ENCODE measurements at regions not wholly inside any gene's neighbourhood (a gene's known extent, or its start where the extent isn't known, plus 50 kb on each side); places are given as distances from the start of the nearest gene placed in this dataset.
A peak's percentile ranks its signal among the peaks of the same experiment; 100 is the strongest.

- Histone ChIP-seq H4K20me1 (ENCODE audit: low read depth, low read length) (no peaks in the 10 kb centered on the region), H3K9me3 (ENCODE audit: insufficient read depth, low read length) (peaks cover 13% of the 10 kb centered on the region; the same call in 1 of the 2 replicates), H3F3A (ENCODE audit: insufficient read depth) (no peaks in the 10 kb centered on the region), H3K36me3 (ENCODE audit: low read length) (no peaks in the 10 kb centered on the region; the same call in 1 of the 2 replicates), H3K27me3 (ENCODE audit: low read length) (no peaks in the 10 kb centered on the region), H3K4me2 (ENCODE audit: low read depth, low read length, poor library complexity, severe bottlenecking) (no peak overlapping the region), H3K79me2 (ENCODE audit: insufficient read depth, low read length) (no peaks in the 10 kb centered on the region), H3K27ac (ENCODE audit: low read depth, low read length) (no peak overlapping the region), H3K4me3 (ENCODE audit: insufficient read depth, low read length, poor library complexity, severe bottlenecking) (no peak overlapping the region), H3K9ac (ENCODE audit: low read length) (no peak overlapping the region), H3K9me2 (replicated peaks; ENCODE audit: insufficient read depth, low read length) (no peaks in the 10 kb centered on the region), H2AFZ (ENCODE audit: low read depth, low read length, severe bottlenecking) (no peak overlapping the region)
- TF ChIP-seq CTCF (IDR thresholded peaks at IDR 0.05; ENCODE audit: insufficient read depth, low read length, poor library complexity, severe bottlenecking) (no peak), EZH2phosphoT487 (conservative IDR thresholded peaks at IDR 0.05; ENCODE audit: low read length) (no peak)
Measured at GRCh38 chr6:14273191-14273590, 155.6 kb downstream of the CD83 start.

- Histone ChIP-seq H4K20me1 (ENCODE audit: low read depth, low read length) (no peaks in the 10 kb centered on the region), H3K9ac (ENCODE audit: low read length) (no peak overlapping the region), H3K4me2 (ENCODE audit: low read depth, low read length, poor library complexity, severe bottlenecking) (no peak overlapping the region), H3K9me2 (replicated peaks; ENCODE audit: insufficient read depth, low read length) (no peaks in the 10 kb centered on the region), H3K9me3 (ENCODE audit: insufficient read depth, low read length) (peaks cover 13% of the 10 kb centered on the region; the same call in 1 of the 2 replicates), H2AFZ (ENCODE audit: low read depth, low read length, severe bottlenecking) (no peak overlapping the region), H3K27me3 (ENCODE audit: low read length) (no peaks in the 10 kb centered on the region), H3K36me3 (ENCODE audit: low read length) (no peaks in the 10 kb centered on the region; the same call in 1 of the 2 replicates), H3K27ac (ENCODE audit: low read depth, low read length) (no peak overlapping the region), H3K4me3 (ENCODE audit: insufficient read depth, low read length, poor library complexity, severe bottlenecking) (no peak overlapping the region), H3K79me2 (ENCODE audit: insufficient read depth, low read length) (no peaks in the 10 kb centered on the region), H3F3A (ENCODE audit: insufficient read depth) (no peaks in the 10 kb centered on the region)
- TF ChIP-seq CTCF (IDR thresholded peaks at IDR 0.05; ENCODE audit: insufficient read depth, low read length, poor library complexity, severe bottlenecking): no peak
- no peak for TF ChIP-seq EZH2phosphoT487 (conservative IDR thresholded peaks at IDR 0.05; ENCODE audit: low read length)
Measured at GRCh38 chr6:14274016-14274415, 156.4 kb downstream of the CD83 start.

GRCh38 chr6:14274546-14275492 is 157.2 kb downstream of the CD83 start:
- Histone ChIP-seq H3K79me2 (ENCODE audit: insufficient read depth, low read length) (no peaks in the 10 kb centered on the region), H3F3A (ENCODE audit: insufficient read depth) (no peaks in the 10 kb centered on the region), H3K9me3 (ENCODE audit: insufficient read depth, low read length) (peaks cover 13% of the 10 kb centered on the region; the same call in 1 of the 2 replicates), H3K9ac (ENCODE audit: low read length) (peak overlapping the region; percentile 43; the same call in 1 of the 2 replicates), H3K9me2 (replicated peaks; ENCODE audit: insufficient read depth, low read length) (no peaks in the 10 kb centered on the region), H2AFZ (ENCODE audit: low read depth, low read length, severe bottlenecking) (peak overlapping the region; percentile 4), H3K4me3 (ENCODE audit: insufficient read depth, low read length, poor library complexity, severe bottlenecking) (no peak overlapping the region), H3K27ac (ENCODE audit: low read depth, low read length) (no peak overlapping the region), H3K27me3 (ENCODE audit: low read length) (no peaks in the 10 kb centered on the region), H3K36me3 (ENCODE audit: low read length) (no peaks in the 10 kb centered on the region; the same call in 1 of the 2 replicates), H3K4me2 (ENCODE audit: low read depth, low read length, poor library complexity, severe bottlenecking) (no peak overlapping the region), H4K20me1 (ENCODE audit: low read depth, low read length) (no peaks in the 10 kb centered on the region)
- TF ChIP-seq CTCF (IDR thresholded peaks at IDR 0.05; ENCODE audit: insufficient read depth, low read length, poor library complexity, severe bottlenecking): no peak
- no peak for TF ChIP-seq EZH2phosphoT487 (conservative IDR thresholded peaks at IDR 0.05; ENCODE audit: low read length)
